ENCODE measurements at regions not wholly inside any gene's neighbourhood (a gene's known extent, or its start where the extent isn't known, plus 50 kb on each side); places are given as distances from the start of the nearest gene placed in this dataset.

GRCh38 chr10:33566426-33566825 lies 232.0 kb upstream of the NRP1 start:
- no peak for TF ChIP-seq CTCF (IDR thresholded peaks at IDR 0.05)
- TF ChIP-seq POLR2A (IDR thresholded peaks at IDR 0.05): no peak

Data from uterus (tissue), 2 donors.